Aorta (tissue), 5 donors: ENCODE measurements at regions not wholly inside any gene's neighbourhood (a gene's known extent, or its start where the extent isn't known, plus 50 kb on each side); places are given as distances from the start of the nearest gene placed in this dataset.

Experiments used
- ATAC-seq: fragments of 200-7000 bp; cut with Tn5 transposase; one replicate; pipeline ENCODE4 v1.9.1; 2022; ENCODE audit warnings: moderate library complexity; ENCODE audit not compliant: low FRiP score
- DNase-seq, 2 donors: peaks; one replicate each; pipeline ENCODE4 v3.0.0-alpha.2; 2020
- H3K27ac ChIP-seq, 2 donors: one replicate each; pipeline ENCODE4 v1.5.1; 2013; ENCODE audit warnings: low read length in 2 of 2, mild to moderate bottlenecking in 2 of 2, moderate library complexity in 2 of 2, control low read depth in 1 of 2, inconsistent platforms in 1 of 2, low read depth in 1 of 2
- H3K27me3 ChIP-seq, 2 donors: one replicate each; pipeline ENCODE4 v1.6.1; 2013; ENCODE audit warnings: control low read depth in 1 of 2, low read length in 1 of 2, mild to moderate bottlenecking in 1 of 2, moderate library complexity in 1 of 2; ENCODE audit not compliant: insufficient read depth in 2 of 2, control insufficient read depth in 1 of 2
- H3K36me3 ChIP-seq, 2 donors: one replicate each; pipeline ENCODE4 v1.6.1; 2013; ENCODE audit warnings: control low read depth in 1 of 2, low read length in 1 of 2, mild to moderate bottlenecking in 1 of 2; ENCODE audit not compliant: insufficient read depth in 2 of 2, control insufficient read depth in 1 of 2
- H3K4me1 ChIP-seq, 2 donors: one replicate each; pipeline ENCODE4 v1.6.1; 2013; ENCODE audit warnings: low read length in 2 of 2, control low read depth in 1 of 2, mild to moderate bottlenecking in 1 of 2, moderate library complexity in 1 of 2; ENCODE audit not compliant: insufficient read depth in 2 of 2, control insufficient read depth in 1 of 2
- H3K4me3 ChIP-seq, 2 donors: one replicate each; pipeline ENCODE4 v1.5.1; 2013; ENCODE audit warnings: low read length in 2 of 2, control low read depth in 1 of 2, mild to moderate bottlenecking in 1 of 2
- H3K9me3 ChIP-seq: one replicate; pipeline ENCODE4 v1.6.1; 2013; ENCODE audit warnings: mild to moderate bottlenecking, low read length; ENCODE audit not compliant: control insufficient read depth
- WGBS, 2 donors: extraction: QIAGEN DNeasy Blood & Tissue Kit; methylation state at CpG; one replicate each; pipeline ENCODE4 v1.1.7; 2013; 5-methylcytosine and 5-hydroxymethylcytosine counted together
- intact Hi-C, 2 donors: fragments of 100-400 bp; cut with DNase I; formaldehyde crosslinking; loops; one replicate each; pipeline versions ENCODE4 v1.14.2 to v1.15.0; 2022
- donor health status: healthy with polysubstance abuse.
- donor health status: Bipolar disorder and iron deficiency.
- donor health status: DM: no; HTN: no; CAD: no.
- donor health status: DM: no; HTN: no; CAD: no.
- donor health status: DM: yes; HTN: yes; CAD: no.

GRCh38 chr6:145023116-145023726, 712.1 kb downstream of the EPM2A start:
- Histone ChIP-seq H3K4me1 (no peaks in the 10 kb centered on the region), H3K36me3 (no peaks in the 10 kb centered on the region), H3K27ac (no peak overlapping the region), H3K9me3 (no peaks in the 10 kb centered on the region), H3K27me3 (no peaks in the 10 kb centered on the region), H3K4me3 (no peak overlapping the region)
- 78 to 83% methylated on average over 3 of the region's 3 CpGs for WGBS, 2 donors
- ATAC-seq (no peak), DNase-seq (no peak)
- intact Hi-C loops = no loop called here

- WGBS, 2 donors = 33 to 37% methylated on average over 2 of the region's 2 CpGs
- intact Hi-C loops = no loop called here
- H3K9me3 ChIP-seq = no peaks in the 10 kb centered on the region
- no peaks in the 10 kb centered on the region for H3K36me3 ChIP-seq
- H3K27me3 ChIP-seq = no peaks in the 10 kb centered on the region
- H3K4me1 ChIP-seq = no peaks in the 10 kb centered on the region
- H3K4me3 ChIP-seq = no peak overlapping the region
- no peak overlapping the region for H3K27ac ChIP-seq
- no peak for ATAC-seq
- DNase-seq = no peak
Observed at GRCh38 chr6:145025488-145025887, 709.8 kb downstream of the EPM2A start.

GRCh38 chr6:145026267-145026679, 709.0 kb downstream of the EPM2A start:
- no peaks in the 10 kb centered on the region for H3K4me1 ChIP-seq
- ATAC-seq (no peak), DNase-seq (no peak)
- 72 to 78% methylated on average over 2 of the region's 2 CpGs for WGBS, 2 donors
- H3K36me3 ChIP-seq = no peaks in the 10 kb centered on the region
- no peak overlapping the region for H3K4me3 ChIP-seq
- intact Hi-C loops = no loop called here
- no peaks in the 10 kb centered on the region for H3K9me3 ChIP-seq
- H3K27ac ChIP-seq = no peak overlapping the region
- H3K27me3 ChIP-seq = no peaks in the 10 kb centered on the region

- H3K4me3 ChIP-seq = no peak overlapping the region
- H3K4me1 ChIP-seq = no peaks in the 10 kb centered on the region
- no peak overlapping the region for H3K27ac ChIP-seq
- no peaks in the 10 kb centered on the region for H3K27me3 ChIP-seq
- no peak for DNase-seq
- WGBS, 2 donors = 34 to 38% methylated on average over 4 of the region's 4 CpGs
- H3K9me3 ChIP-seq = no peaks in the 10 kb centered on the region
- no peak for ATAC-seq
- no peaks in the 10 kb centered on the region for H3K36me3 ChIP-seq
- intact Hi-C loops = no loop called here
Observed at GRCh38 chr6:145028144-145028818, 707.0 kb downstream of the EPM2A start.

GRCh38 chr6:145031001-145031400, 704.3 kb downstream of the EPM2A start:
- Histone ChIP-seq H3K27ac (no peak overlapping the region), H3K36me3 (no peaks in the 10 kb centered on the region), H3K4me3 (no peak overlapping the region), H3K9me3 (no peaks in the 10 kb centered on the region), H3K4me1 (no peaks in the 10 kb centered on the region), H3K27me3 (no peaks in the 10 kb centered on the region)
- DNase-seq (no peak), ATAC-seq (no peak)
- intact Hi-C loops = no loop called here
- WGBS, 2 donors = 73 to 77% methylated on average over 2 of the region's 2 CpGs

GRCh38 chr6:145031962-145032361, 703.4 kb downstream of the EPM2A start:
- Histone ChIP-seq H3K9me3 (no peaks in the 10 kb centered on the region), H3K27ac (no peak overlapping the region), H3K27me3 (no peaks in the 10 kb centered on the region), H3K4me1 (peaks cover 0 to 2% of the 10 kb centered on the region in 2 donors), H3K36me3 (no peaks in the 10 kb centered on the region), H3K4me3 (no peak overlapping the region)
- no peak for ATAC-seq
- DNase-seq = no peak
- WGBS, 2 donors = 80 to 91% methylated on average over 4 of the region's 4 CpGs
- intact Hi-C loops = no loop called here

- Histone ChIP-seq H3K27me3 (no peaks in the 10 kb centered on the region), H3K9me3 (no peaks in the 10 kb centered on the region), H3K4me3 (no peak overlapping the region), H3K27ac (no peak overlapping the region), H3K36me3 (no peaks in the 10 kb centered on the region), H3K4me1 (peaks cover 0 to 2% of the 10 kb centered on the region in 2 donors)
- intact Hi-C loops = no loop called here
- 54 to 61% methylated on average over 2 of the region's 2 CpGs for WGBS, 2 donors
- ATAC-seq (no peak), DNase-seq (no peak)
Observed at GRCh38 chr6:145032562-145033145, 702.7 kb downstream of the EPM2A start.

- Histone ChIP-seq H3K4me3 (no peak overlapping the region), H3K4me1 (peaks cover 0 to 2% of the 10 kb centered on the region in 2 donors), H3K27me3 (no peaks in the 10 kb centered on the region), H3K9me3 (no peaks in the 10 kb centered on the region), H3K27ac (no peak overlapping the region), H3K36me3 (no peaks in the 10 kb centered on the region)
- ATAC-seq = no peak
- intact Hi-C loops = no loop called here
- no peak for DNase-seq
Observed at GRCh38 chr6:145034664-145035063, 700.7 kb downstream of the EPM2A start.

- DNase-seq (no peak), ATAC-seq (no peak)
- Histone ChIP-seq H3K4me1 (peaks cover 0 to 2% of the 10 kb centered on the region in 2 donors), H3K27ac (no peak overlapping the region), H3K9me3 (no peaks in the 10 kb centered on the region), H3K4me3 (no peak overlapping the region), H3K27me3 (no peaks in the 10 kb centered on the region), H3K36me3 (no peaks in the 10 kb centered on the region)
- intact Hi-C loops = no loop called here
- WGBS, 2 donors = 89 to 94% methylated on average over 5 of the region's 5 CpGs
Observed at GRCh38 chr6:145036236-145036635, 699.1 kb downstream of the EPM2A start.
